NCI-H82 treated with DMSO at 0.1 percent for 48 hours (cell line): ENCODE measurements at regions not wholly inside any gene's neighbourhood (a gene's known extent, or its start where the extent isn't known, plus 50 kb on each side); places are given as distances from the start of the nearest gene placed in this dataset.

Source experiments
- DNase-seq: peaks from one replicate; lab custom pipeline; 2025; ENCODE audit not compliant: unreplicated experiment; lab: John Stamatoyannopoulos, UW

GRCh38 chr6:106035655-106036054 is 50.5 kb upstream of the PRDM1 start:
- no peak for DNase-seq

- no peak for DNase-seq
These were observed 52.3 kb upstream of the PRDM1 start for GRCh38 chr6:106033806-106034205.

- peak; percentile 40 for DNase-seq
These were observed 58.4 kb upstream of the PRDM1 start for GRCh38 chr6:106027758-106028157.

- no peak for DNase-seq
These were observed 59.1 kb upstream of the PRDM1 start for GRCh38 chr6:106026748-106027715.

- DNase-seq = no peak
These were observed 60.5 kb upstream of the PRDM1 start for GRCh38 chr6:106025655-106026054.

- DNase-seq = no peak
These were observed 63.3 kb upstream of the PRDM1 start for GRCh38 chr6:106022801-106023200.

- DNase-seq = no peak
These were observed 68.7 kb upstream of the PRDM1 start for GRCh38 chr6:106017454-106017853.

- no peak for DNase-seq
These were observed 71.2 kb upstream of the PRDM1 start for GRCh38 chr6:106014955-106015354.

GRCh38 chr6:106011476-106011875 is 74.7 kb upstream of the PRDM1 start:
- DNase-seq = no peak

GRCh38 chr6:106005954-106006353 is 80.2 kb upstream of the PRDM1 start:
- DNase-seq = no peak

GRCh38 chr6:106005013-106005412 is 81.1 kb upstream of the PRDM1 start:
- peak; percentile 34 for DNase-seq

GRCh38 chr6:106003268-106003987 is 82.7 kb upstream of the PRDM1 start:
- DNase-seq = no peak

GRCh38 chr6:106002005-106002404 is 84.1 kb upstream of the PRDM1 start:
- no peak for DNase-seq

- DNase-seq = no peak
These were observed 85.2 kb upstream of the PRDM1 start for GRCh38 chr6:106000935-106001334.

GRCh38 chr6:105997482-105997881 is 88.7 kb upstream of the PRDM1 start:
- no peak for DNase-seq

GRCh38 chr6:105995391-105995865 is 90.7 kb upstream of the PRDM1 start:
- DNase-seq = no peak

GRCh38 chr6:105994591-105995390 is 91.3 kb upstream of the PRDM1 start:
- no peak for DNase-seq

GRCh38 chr6:105994118-105994590 is 92.0 kb upstream of the PRDM1 start:
- DNase-seq = no peak

- DNase-seq = no peak
These were observed 92.6 kb upstream of the PRDM1 start for GRCh38 chr6:105993341-105994117.

GRCh38 chr6:105992315-105992961 is 93.7 kb upstream of the PRDM1 start:
- DNase-seq = no peak
